ENCODE measurements at regions not wholly inside any gene's neighbourhood (a gene's known extent, or its start where the extent isn't known, plus 50 kb on each side); places are given as distances from the start of the nearest gene placed in this dataset.

DNA sequence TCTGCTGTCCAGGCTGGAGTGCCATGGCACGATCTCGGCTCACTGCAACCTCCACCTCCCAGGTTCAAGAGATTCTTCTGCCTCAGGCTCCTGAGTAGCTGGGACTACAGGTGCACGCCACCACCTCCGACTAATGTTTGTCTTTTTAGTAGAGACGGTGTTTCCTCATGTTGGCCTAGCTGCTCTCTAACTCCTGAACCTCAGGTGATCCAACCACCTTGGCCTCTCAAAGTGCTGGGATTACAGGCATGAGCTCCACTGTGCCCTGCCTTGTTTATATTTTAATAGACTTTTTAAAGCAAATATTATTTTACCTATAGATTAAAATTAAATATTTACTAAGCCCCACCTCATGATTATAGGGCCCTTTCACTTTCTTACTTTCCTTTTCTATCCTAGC is 483.2 kb upstream of the EPHA7 start:
- no peak for DNase-seq (ENCODE audit: extremely low spot score)
- TF ChIP-seq POLR2A (IDR thresholded peaks at IDR 0.05; ENCODE audit: low read depth) (no peak), EP300 (IDR thresholded peaks at IDR 0.05) (no peak), POLR2AphosphoS5 (IDR thresholded peaks at IDR 0.05) (no peak)
- TF ChIP-seq, protein P1, sequence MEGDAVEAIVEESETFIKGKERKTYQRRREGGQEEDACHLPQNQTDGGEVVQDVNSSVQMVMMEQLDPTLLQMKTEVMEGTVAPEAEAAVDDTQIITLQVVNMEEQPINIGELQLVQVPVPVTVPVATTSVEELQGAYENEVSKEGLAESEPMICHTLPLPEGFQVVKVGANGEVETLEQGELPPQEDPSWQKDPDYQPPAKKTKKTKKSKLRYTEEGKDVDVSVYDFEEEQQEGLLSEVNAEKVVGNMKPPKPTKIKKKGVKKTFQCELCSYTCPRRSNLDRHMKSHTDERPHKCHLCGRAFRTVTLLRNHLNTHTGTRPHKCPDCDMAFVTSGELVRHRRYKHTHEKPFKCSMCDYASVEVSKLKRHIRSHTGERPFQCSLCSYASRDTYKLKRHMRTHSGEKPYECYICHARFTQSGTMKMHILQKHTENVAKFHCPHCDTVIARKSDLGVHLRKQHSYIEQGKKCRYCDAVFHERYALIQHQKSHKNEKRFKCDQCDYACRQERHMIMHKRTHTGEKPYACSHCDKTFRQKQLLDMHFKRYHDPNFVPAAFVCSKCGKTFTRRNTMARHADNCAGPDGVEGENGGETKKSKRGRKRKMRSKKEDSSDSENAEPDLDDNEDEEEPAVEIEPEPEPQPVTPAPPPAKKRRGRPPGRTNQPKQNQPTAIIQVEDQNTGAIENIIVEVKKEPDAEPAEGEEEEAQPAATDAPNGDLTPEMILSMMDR (IDR thresholded peaks at IDR 0.05) = no peak
- H3K4me1 ChIP-seq = no peaks in the 10 kb centered on the region
- 85% methylated on average over 5 of the region's 5 CpGs for WGBS
- H3K36me3 ChIP-seq = no peaks in the 10 kb centered on the region
- H3K9me3 ChIP-seq = no peaks in the 10 kb centered on the region
- intact Hi-C loops (cut with DNase I) = no loop called here
- H3K4me3 ChIP-seq = no peak overlapping the region
- no peak overlapping the region for H3K27ac ChIP-seq (replicated peaks in 1 of 4)
- no peaks in the 10 kb centered on the region for H3K27me3 ChIP-seq

DNA sequence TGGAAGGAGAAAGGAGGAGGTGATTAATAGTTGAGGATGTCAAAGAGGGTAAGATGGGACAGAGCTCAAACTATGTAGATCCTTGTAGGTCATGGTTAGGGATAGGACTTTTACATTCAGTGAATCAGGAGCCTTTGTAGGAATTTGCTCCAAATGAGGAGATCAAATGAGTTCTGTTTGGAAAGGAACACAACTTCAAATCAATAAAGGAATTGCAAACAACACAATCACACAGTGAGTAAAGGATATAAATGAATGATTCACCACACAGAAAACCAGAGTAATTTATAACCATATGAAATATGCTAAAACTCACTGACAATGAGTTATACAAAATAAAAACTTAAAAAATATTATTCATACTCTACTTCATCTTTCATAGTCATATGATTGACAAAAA is 480.8 kb upstream of the EPHA7 start:
- Histone ChIP-seq H3K4me1 (no peaks in the 10 kb centered on the region), H3K27ac (replicated peaks in 1 of 4) (no peak overlapping the region), H3K36me3 (no peaks in the 10 kb centered on the region), H3K9me3 (no peaks in the 10 kb centered on the region), H3K27me3 (no peaks in the 10 kb centered on the region), H3K4me3 (no peak overlapping the region)
- no peak for DNase-seq (ENCODE audit: extremely low spot score)
- intact Hi-C loops (cut with DNase I) = no loop called here
- TF ChIP-seq, protein P1 (IDR thresholded peaks at IDR 0.05) = no peak
- TF ChIP-seq POLR2A (IDR thresholded peaks at IDR 0.05; ENCODE audit: low read depth) (no peak), EP300 (IDR thresholded peaks at IDR 0.05) (no peak), POLR2AphosphoS5 (IDR thresholded peaks at IDR 0.05) (no peak)

DNA sequence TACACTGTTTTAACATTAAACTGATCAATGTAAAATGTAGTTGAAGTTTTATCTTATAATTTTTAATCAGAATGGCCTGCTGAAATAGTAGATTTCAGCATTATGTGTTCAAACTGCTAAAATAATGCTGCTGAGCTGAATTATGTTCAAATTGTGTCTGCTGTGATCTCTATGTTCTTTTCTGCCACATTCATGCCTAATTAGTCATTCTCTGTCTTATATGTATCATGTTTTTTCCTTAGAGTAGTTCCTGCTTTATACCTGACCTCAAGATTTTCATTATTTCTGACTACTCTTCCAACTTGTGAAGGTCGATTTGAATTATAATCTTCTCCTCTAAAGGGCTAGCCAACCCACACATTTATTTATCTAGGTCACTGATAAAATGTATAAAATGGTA is 476.7 kb upstream of the EPHA7 start:
- 67% methylated on average over 1 of the region's 1 CpG for WGBS
- Histone ChIP-seq H3K9me3 (no peaks in the 10 kb centered on the region), H3K4me3 (no peak overlapping the region), H3K36me3 (no peaks in the 10 kb centered on the region), H3K27me3 (no peaks in the 10 kb centered on the region), H3K4me1 (no peaks in the 10 kb centered on the region), H3K27ac (replicated peaks in 1 of 4) (no peak overlapping the region)
- no peak for DNase-seq (ENCODE audit: extremely low spot score)
- intact Hi-C loops (cut with DNase I) = no loop called here
- TF ChIP-seq POLR2AphosphoS5 (IDR thresholded peaks at IDR 0.05) (no peak), EP300 (IDR thresholded peaks at IDR 0.05) (no peak), POLR2A (IDR thresholded peaks at IDR 0.05; ENCODE audit: low read depth) (no peak)
- TF ChIP-seq, protein P1 (IDR thresholded peaks at IDR 0.05) = no peak

DNA sequence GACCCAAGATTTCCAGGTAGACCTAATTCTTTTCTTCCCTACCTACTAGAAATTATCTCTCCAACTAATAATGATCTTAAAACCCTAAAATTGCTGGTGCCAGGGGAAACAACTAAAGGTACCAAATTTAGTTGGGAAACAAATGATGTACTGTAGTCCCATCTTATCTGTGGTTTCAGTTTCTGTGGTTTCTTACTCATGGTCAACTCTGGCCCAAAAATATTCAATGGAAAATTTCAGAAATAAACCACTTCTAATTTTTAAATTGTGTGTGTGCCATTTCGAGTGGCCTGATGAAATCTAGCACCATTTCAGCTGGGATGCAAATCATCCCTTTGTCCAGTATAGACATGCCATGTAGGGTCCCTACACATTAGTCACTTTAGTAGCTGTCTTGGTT is 475.2 kb upstream of the EPHA7 start:
- intact Hi-C loops (cut with DNase I) = no loop called here
- H3K27ac ChIP-seq (replicated peaks in 1 of 4) = no peak overlapping the region
- no peak overlapping the region for H3K4me3 ChIP-seq
- TF ChIP-seq POLR2AphosphoS5 (IDR thresholded peaks at IDR 0.05) = no peak
- TF ChIP-seq, protein P1 (IDR thresholded peaks at IDR 0.05) = no peak
- no peak for DNase-seq (ENCODE audit: extremely low spot score)
- no peaks in the 10 kb centered on the region for H3K9me3 ChIP-seq
- 79% methylated on average over 1 of the region's 1 CpG for WGBS
- H3K36me3 ChIP-seq = no peaks in the 10 kb centered on the region
- H3K4me1 ChIP-seq = no peaks in the 10 kb centered on the region
- no peaks in the 10 kb centered on the region for H3K27me3 ChIP-seq

DNA sequence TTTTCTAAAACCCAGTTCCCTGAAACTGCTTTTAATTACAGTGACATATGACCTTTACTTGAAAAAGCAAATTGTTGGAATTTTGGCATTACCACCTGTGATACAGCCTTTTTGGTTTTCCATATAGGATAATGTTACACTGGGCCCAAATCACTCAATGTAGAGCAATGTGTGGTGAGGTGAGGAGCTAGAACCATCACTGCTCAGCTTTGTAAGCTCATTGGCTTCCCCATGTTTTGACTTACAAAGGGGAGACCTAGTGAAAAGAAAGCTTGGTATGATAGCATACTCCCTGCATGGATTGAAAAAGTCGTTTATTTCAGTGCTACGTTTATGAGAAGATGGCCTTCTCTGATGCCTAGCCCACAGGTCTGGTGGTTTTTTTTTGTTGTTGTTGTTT is 470.4 kb upstream of the EPHA7 start:
- no peaks in the 10 kb centered on the region for H3K36me3 ChIP-seq
- H3K4me1 ChIP-seq = no peaks in the 10 kb centered on the region
- 81% methylated on average over 2 of the region's 2 CpGs for WGBS
- H3K4me3 ChIP-seq = no peak overlapping the region
- no peaks in the 10 kb centered on the region for H3K9me3 ChIP-seq
- TF ChIP-seq POLR2AphosphoS5 (IDR thresholded peaks at IDR 0.05) (no peak), EP300 (IDR thresholded peaks at IDR 0.05) (no peak), POLR2A (IDR thresholded peaks at IDR 0.05; ENCODE audit: low read depth) (no peak)
- TF ChIP-seq, protein P1 (IDR thresholded peaks at IDR 0.05) = no peak
- DNase-seq (ENCODE audit: extremely low spot score) = no peak
- no peaks in the 10 kb centered on the region for H3K27me3 ChIP-seq
- H3K27ac ChIP-seq (replicated peaks in 1 of 4) = no peak overlapping the region
- intact Hi-C loops (cut with DNase I) = no loop called here
